K562 (cell line): ENCODE measurements at regions not wholly inside any gene's neighbourhood (a gene's known extent, or its start where the extent isn't known, plus 50 kb on each side); places are given as distances from the start of the nearest gene placed in this dataset.

Experiments
- ATAC-seq: fragments of 200-7000 bp; cut with Tn5 transposase; 3 replicates; pipeline ENCODE4 v1.9.1; 2020; ENCODE audit warnings: moderate library complexity
- BruUV-seq: library from RNA; stranded (reverse); fragments of 400-500 nt; replicated peaks from 2 replicates; lab custom pipeline; 2021; lab: Mats Ljungman, UMichigan
- CTCF ChIA-PET: fragments of 300-600 bp; formaldehyde crosslinking; extraction: SDS; loops from one replicate; lab custom pipeline; 2021; ENCODE audit warnings: low intra/inter-chr PET ratio; lab: Yijun Ruan, JAX
- POLR2A ChIA-PET: fragments of 300-600, 350-650 bp; sonication (Branson Sonifier 250); formaldehyde crosslinking; extraction: SDS; loops from one replicate; lab custom pipeline; 2021; ENCODE audit warnings: antibody characterized with exemption, inconsistent platforms; lab: Yijun Ruan, JAX
- DNase-seq, 4 experiments: peaks; one replicate each; pipeline versions ENCODE4 v3.0.0 to v3.0.0-alpha.2; 2011 to 2018; ENCODE audit warnings: low spot score in 3 of 4, mixed read lengths in 3 of 4; ENCODE audit errors: extremely low read depth in 1 of 4
- FAIRE-seq: peaks from 2 replicates; lab custom pipeline; 2011; peaks lifted over from hg19 to GRCh38; lab: Jason Lieb, UNC
- H2AFZ ChIP-seq: 2 replicates; pipeline ENCODE4 v1.6.0; 2011; ENCODE audit warnings: low read depth, low read length, control low read depth, inconsistent platforms
- H3K27ac ChIP-seq: fragments of 200-600 bp; 3 replicates; pipeline ENCODE4 v1.8.0; 2011; ENCODE audit warnings: low read depth, mild to moderate bottlenecking, control low read depth, inconsistent platforms, low read length, moderate library complexity, mixed read lengths; ENCODE audit errors: extremely low read depth
- H3K27me3 ChIP-seq, 2 experiments: fragments of 300-600 bp in 1 of 2; 2 replicates in 1 of 2; 3 replicates in 1 of 2; pipeline versions ENCODE4 v1.6.0 to v1.8.0; 2011; ENCODE audit warnings: inconsistent platforms in 2 of 2, low read length in 2 of 2, mild to moderate bottlenecking in 1 of 2, mixed read lengths in 1 of 2, moderate library complexity in 1 of 2; ENCODE audit not compliant: control insufficient read depth in 2 of 2, insufficient read depth in 2 of 2
- H3K36me3 ChIP-seq: fragments of 300-600 bp; 3 replicates; pipeline ENCODE4 v1.8.0; 2011; ENCODE audit warnings: mild to moderate bottlenecking, low read length, inconsistent platforms; ENCODE audit not compliant: control insufficient read depth, insufficient read depth
- H3K4me1 ChIP-seq, 2 experiments: fragments of 200-600 bp in 1 of 2; replicated peaks in 1 of 2; 2 replicates in 1 of 2; 3 replicates in 1 of 2; pipeline versions ENCODE4 v1.5.1 to v1.8.0; 2011; ENCODE audit warnings: inconsistent platforms in 2 of 2, low read length in 2 of 2, mild to moderate bottlenecking in 1 of 2, mixed read lengths in 1 of 2, moderate library complexity in 1 of 2; ENCODE audit not compliant: control insufficient read depth in 2 of 2, insufficient read depth in 2 of 2
- H3K4me2 ChIP-seq: 2 replicates; pipeline ENCODE4 v1.6.1; 2011; ENCODE audit warnings: low read length, control low read depth, inconsistent platforms, mixed read lengths; ENCODE audit not compliant: insufficient read depth
- H3K4me3 ChIP-seq: fragments of 200-600 bp; sonication (generic), shearing (Covaris generic); 2 replicates; pipeline ENCODE4 v1.5.1; 2016; ENCODE audit warnings: control low read depth, inconsistent platforms
- H3K79me2 ChIP-seq: fragments of 200-600 bp; 3 replicates; pipeline ENCODE4 v1.8.0; 2011; ENCODE audit warnings: low read length, inconsistent platforms; ENCODE audit not compliant: control insufficient read depth, insufficient read depth
- H3K9ac ChIP-seq, 2 experiments: 2 replicates each; pipeline versions ENCODE4 v1.6.0 to v1.6.1; 2011; ENCODE audit warnings: low read depth in 2 of 2, low read length in 2 of 2, control low read depth in 1 of 2, inconsistent platforms in 1 of 2, mild to moderate bottlenecking in 1 of 2, mixed read lengths in 1 of 2; ENCODE audit not compliant: insufficient read depth in 1 of 2
- H3K9me1 ChIP-seq: one replicate; pipeline ENCODE4 v1.6.0; 2011; ENCODE audit warnings: inconsistent platforms, mild to moderate bottlenecking, low read length, moderate library complexity; ENCODE audit not compliant: control insufficient read depth, insufficient read depth
- H3K9me3 ChIP-seq: replicated peaks from 2 replicates; pipeline ENCODE4 v1.5.1; 2011; ENCODE audit warnings: low read depth, low read length, inconsistent platforms; ENCODE audit not compliant: control insufficient read depth, insufficient read depth
- H4K20me1 ChIP-seq: replicated peaks from 2 replicates; pipeline ENCODE4 v1.6.1; 2011; ENCODE audit warnings: low read length, inconsistent platforms, mixed read lengths; ENCODE audit not compliant: control insufficient read depth, insufficient read depth
- DDX20 ChIP-seq: fragments of 450-650 bp; IDR thresholded peaks from 2 replicates; pipeline ENCODE4 v1.6.1; 2016; ENCODE audit warnings: missing genetic modification characterization, low read depth, mild to moderate bottlenecking, missing compliant biosample characterization, moderate library complexity
- ELF4 ChIP-seq: fragments of 450-650 bp; formaldehyde crosslinking; IDR thresholded peaks from 2 replicates; pipeline ENCODE4 v1.4.0; 2022; ENCODE audit warnings: missing genetic modification characterization
- ETV1 ChIP-seq: fragments of 450-650 bp; conservative IDR thresholded peaks from 2 replicates; pipeline ENCODE4 v1.6.1; 2016; ENCODE audit warnings: missing genetic modification characterization, control low read depth, low read depth, missing compliant biosample characterization
- HDAC3 ChIP-seq: fragments of 450-650 bp; IDR thresholded peaks from 2 replicates; pipeline ENCODE4 v1.6.1; 2018; ENCODE audit warnings: borderline replicate concordance, mild to moderate bottlenecking, moderate library complexity; ENCODE audit not compliant: partially characterized antibody
- SIRT6 ChIP-seq: IDR thresholded peaks from one replicate; pipeline ENCODE4 v1.6.1; 2012; ENCODE audit warnings: low read depth, mild to moderate bottlenecking, control low read depth, inconsistent platforms, low read length, moderate library complexity
- WGBS: fragments of 100-300 bp; shearing (Covaris generic); methylation state at CpG from one replicate; pipeline ENCODE4 v1.1.6; 2016; ENCODE audit warnings: low coverage, mixed read lengths; ENCODE audit not compliant: insufficient coverage; ENCODE audit errors: missing lambda C conversion rate; 5-methylcytosine and 5-hydroxymethylcytosine counted together
- in situ Hi-C: fragments of 300-500 bp; cut with MboI; formaldehyde crosslinking; loops from 4 replicates; pipeline ENCODE4 v1.15.0; 2018; ENCODE audit warnings: inconsistent platforms, mixed read lengths
- intact Hi-C: fragments of 100-400 bp; cut with micrococcal nuclease; formaldehyde crosslinking; loops from 2 replicates; pipeline ENCODE4 v1.14.2; 2022
- TF ChIP-seq, protein P1 (sequence below): sonication (generic); formaldehyde crosslinking; IDR thresholded peaks from 2 replicates; pipeline ENCODE4 v1.8.1; 2022; ENCODE audit warnings: missing genetic modification reagents

DNA sequence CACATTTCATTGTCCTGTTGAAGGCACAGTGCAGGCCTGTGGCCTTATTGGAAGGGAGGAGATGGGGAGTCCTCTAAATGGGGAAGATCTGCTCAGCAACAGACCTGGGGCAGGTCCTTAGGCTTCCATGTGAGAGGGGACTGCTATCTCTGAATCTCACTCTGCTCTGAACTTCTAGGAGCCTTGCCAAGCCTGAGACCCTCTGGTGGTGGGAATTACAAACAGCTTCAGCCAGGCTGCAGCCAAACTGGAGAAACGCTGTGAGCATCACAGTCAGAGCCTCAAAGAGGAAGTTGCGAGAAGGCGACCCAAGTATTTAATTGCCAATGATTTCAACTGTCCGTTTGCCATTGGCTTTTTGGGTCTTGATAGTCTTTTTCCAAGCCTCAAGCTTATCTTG lies 66.8 kb upstream of the MC2R start:
- DNase-seq (no peak), ATAC-seq (no peak), FAIRE-seq (no peak)
- Histone ChIP-seq H3K36me3 (no peaks in the 10 kb centered on the region), H3K27ac (no peak overlapping the region), H4K20me1 (no peaks in the 10 kb centered on the region), H3K9me3 (no peaks in the 10 kb centered on the region), H3K4me2 (no peak overlapping the region), H3K9ac (no peak overlapping the region), H3K9me1 (no peaks in the 10 kb centered on the region), H3K79me2 (no peaks in the 10 kb centered on the region), H3K4me3 (no peak overlapping the region), H2AFZ (no peak overlapping the region), H3K27me3 (no peaks in the 10 kb centered on the region), H3K4me1 (no peaks in the 10 kb centered on the region)
- BruUV-seq: no TSS peak
- POLR2A ChIA-PET: no interaction called here
- in situ Hi-C loops: no loop called here
- TF ChIP-seq SIRT6: no peak
- CTCF ChIA-PET: no interaction called here
- intact Hi-C loops: no loop called here
- 0% methylated on average over 4 of the region's 4 CpGs for WGBS

DNA sequence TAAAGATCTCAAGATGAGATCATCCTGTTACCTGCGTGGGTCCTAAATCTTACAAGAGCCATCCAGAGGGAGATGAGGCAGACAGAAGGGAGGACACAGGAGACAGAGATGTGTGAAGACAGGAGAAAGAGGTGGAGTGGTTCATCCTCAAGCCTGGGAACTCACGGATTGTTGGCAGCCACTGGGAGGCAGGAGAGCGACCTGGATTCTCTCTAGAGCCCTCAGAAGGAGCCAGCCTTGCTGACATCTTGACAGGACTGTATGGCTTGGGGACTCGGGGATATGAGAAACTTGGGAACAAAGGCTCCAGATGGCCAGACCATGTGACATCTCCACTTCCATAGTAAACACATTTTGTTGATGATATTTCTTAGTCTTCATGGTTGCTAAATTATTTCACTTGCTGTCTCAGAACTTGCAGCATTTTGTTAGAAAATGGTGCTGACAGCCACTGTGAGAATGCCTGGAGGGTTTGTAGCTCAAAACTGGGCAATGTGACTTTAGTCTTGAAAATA lies 57.8 kb upstream of the MC2R start:
- ChIA-PET POLR2A (no interaction called here), CTCF (no interaction called here)
- Histone ChIP-seq H3K4me3 (no peak overlapping the region), H3K79me2 (no peaks in the 10 kb centered on the region), H2AFZ (no peak overlapping the region), H3K27me3 (no peaks in the 10 kb centered on the region), H4K20me1 (no peaks in the 10 kb centered on the region), H3K36me3 (no peaks in the 10 kb centered on the region), H3K9me1 (no peaks in the 10 kb centered on the region), H3K4me2 (no peak overlapping the region), H3K9ac (no peak overlapping the region), H3K9me3 (no peaks in the 10 kb centered on the region), H3K27ac (no peak overlapping the region), H3K4me1 (no peaks in the 10 kb centered on the region)
- in situ Hi-C loops (no loop called here), intact Hi-C loops (no loop called here)
- no TSS peak for BruUV-seq
- DNase-seq (no peak), ATAC-seq (no peak), FAIRE-seq (no peak)
- WGBS: 0% methylated on average over 4 of the region's 4 CpGs
- TF ChIP-seq, protein P1, sequence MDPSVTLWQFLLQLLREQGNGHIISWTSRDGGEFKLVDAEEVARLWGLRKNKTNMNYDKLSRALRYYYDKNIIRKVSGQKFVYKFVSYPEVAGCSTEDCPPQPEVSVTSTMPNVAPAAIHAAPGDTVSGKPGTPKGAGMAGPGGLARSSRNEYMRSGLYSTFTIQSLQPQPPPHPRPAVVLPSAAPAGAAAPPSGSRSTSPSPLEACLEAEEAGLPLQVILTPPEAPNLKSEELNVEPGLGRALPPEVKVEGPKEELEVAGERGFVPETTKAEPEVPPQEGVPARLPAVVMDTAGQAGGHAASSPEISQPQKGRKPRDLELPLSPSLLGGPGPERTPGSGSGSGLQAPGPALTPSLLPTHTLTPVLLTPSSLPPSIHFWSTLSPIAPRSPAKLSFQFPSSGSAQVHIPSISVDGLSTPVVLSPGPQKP: no peak
- TF ChIP-seq HDAC3 (no peak), ETV1 (tag) (no peak), DDX20 (no peak), ELF4 (no peak)
